Epithelial cell of esophagus (primary cell): ENCODE measurements at regions not wholly inside any gene's neighbourhood (a gene's known extent, or its start where the extent isn't known, plus 50 kb on each side); places are given as distances from the start of the nearest gene placed in this dataset.

Experiments used
- DNase-seq: peaks from one replicate; pipeline ENCODE4 v3.0.0; 2010; ENCODE audit warnings: low read depth
- H3K4me3 ChIP-seq: 2 replicates; pipeline ENCODE4 v1.5.1; 2011; ENCODE audit warnings: mild to moderate bottlenecking, low read length, control low read depth
- CTCF ChIP-seq: IDR thresholded peaks from 2 replicates; pipeline ENCODE4 v1.5.1; 2011; ENCODE audit warnings: low read depth, mild to moderate bottlenecking, low read length, control low read depth, inconsistent platforms; ENCODE audit not compliant: insufficient read depth; ENCODE audit errors: missing control alignments

- DNase-seq, result no peak
- H3K4me3 ChIP-seq, result no peak overlapping the region
- no peak for TF ChIP-seq CTCF
These were observed 135.5 kb downstream of the NUAK1 start for GRCh38 chr12:106003297-106003696.

GRCh38 chr12:106004289-106004688 lies 134.5 kb downstream of the NUAK1 start:
- no peak for DNase-seq
- TF ChIP-seq CTCF, result no peak

GRCh38 chr12:106006382-106006781 lies 132.4 kb downstream of the NUAK1 start:
- no peak for DNase-seq
- H3K4me3 ChIP-seq, result no peak overlapping the region
- TF ChIP-seq CTCF, result no peak

More at GRCh38 chr12:106004289-106004688, 134.5 kb downstream of the NUAK1 start:
- no peak overlapping the region for H3K4me3 ChIP-seq

GRCh38 chr12:106006940-106007339 lies 131.8 kb downstream of the NUAK1 start:
- no peak for TF ChIP-seq CTCF
- H3K4me3 ChIP-seq, result no peak overlapping the region
- no peak for DNase-seq

GRCh38 chr12:106010741-106011140 lies 128.0 kb downstream of the NUAK1 start:
- no peak for DNase-seq

More at GRCh38 chr12:106010741-106011140, 128.0 kb downstream of the NUAK1 start:
- H3K4me3 ChIP-seq, result no peak overlapping the region
- no peak for TF ChIP-seq CTCF
